WERI-Rb-1 (cell line): ENCODE measurements at regions not wholly inside any gene's neighbourhood (a gene's known extent, or its start where the extent isn't known, plus 50 kb on each side); places are given as distances from the start of the nearest gene placed in this dataset.
"Not testable (repeated sequence)": the region's sequence is repeated elsewhere in the genome, so short reads cannot be mapped to it uniquely, and the experiment has no call there.

Source experiments
- DNase-seq: peaks from one replicate; pipeline ENCODE4 v3.0.0-alpha.2; 2020
- H3K27ac ChIP-seq: fragments of 250-450 bp; sonication (Bioruptor Pico); 2 replicates; pipeline ENCODE4 v1.5.1; 2020; ENCODE audit warnings: mild to moderate bottlenecking, moderate library complexity
- H3K27me3 ChIP-seq: fragments of 250-450 bp; sonication (Bioruptor Pico); 2 replicates; pipeline ENCODE4 v1.5.1; 2021; ENCODE audit warnings: mild to moderate bottlenecking, low read depth, moderate library complexity; ENCODE audit not compliant: insufficient read depth, severe bottlenecking
- H3K36me3 ChIP-seq: fragments of 250-450 bp; sonication (Bioruptor Pico); 2 replicates; pipeline ENCODE4 v1.5.1; 2020; ENCODE audit warnings: mild to moderate bottlenecking, moderate library complexity
- H3K4me3 ChIP-seq: 2 replicates; pipeline ENCODE4 v1.5.1; 2011; ENCODE audit warnings: low read depth, mild to moderate bottlenecking, control low read depth, low read length
- H3K9me3 ChIP-seq: fragments of 250-450 bp; sonication (Bioruptor Pico); 2 replicates; pipeline ENCODE4 v1.5.1; 2021; ENCODE audit warnings: mild to moderate bottlenecking, moderate library complexity; ENCODE audit not compliant: severe bottlenecking
- TF ChIP-seq, protein P1 (sequence below): IDR thresholded peaks from 2 replicates; pipeline ENCODE4 v1.5.1; 2011; ENCODE audit warnings: low read depth, mild to moderate bottlenecking, control low read depth, inconsistent platforms, low read length

DNA sequence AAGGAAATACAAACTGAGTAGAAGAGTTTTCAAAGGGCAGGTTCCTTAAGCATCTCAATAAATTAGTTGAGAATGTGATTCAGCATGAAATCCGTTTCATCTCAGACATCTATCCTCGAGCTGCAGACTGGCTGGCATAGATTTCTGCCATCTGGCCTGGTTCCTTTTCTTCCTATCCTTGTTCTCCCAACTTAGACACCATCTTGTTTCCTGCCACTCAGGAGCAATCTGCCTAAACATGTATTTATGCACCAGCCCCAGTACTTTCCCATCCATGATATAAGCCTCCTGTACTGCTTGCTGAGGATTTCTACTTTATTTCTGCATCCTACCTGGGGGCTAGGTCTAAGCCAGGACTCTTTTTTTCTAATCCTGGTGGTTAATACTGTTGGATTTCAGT lies 359.1 kb upstream of the C11orf87 start:
- peak; percentile 55 for DNase-seq
- TF ChIP-seq, protein P1, sequence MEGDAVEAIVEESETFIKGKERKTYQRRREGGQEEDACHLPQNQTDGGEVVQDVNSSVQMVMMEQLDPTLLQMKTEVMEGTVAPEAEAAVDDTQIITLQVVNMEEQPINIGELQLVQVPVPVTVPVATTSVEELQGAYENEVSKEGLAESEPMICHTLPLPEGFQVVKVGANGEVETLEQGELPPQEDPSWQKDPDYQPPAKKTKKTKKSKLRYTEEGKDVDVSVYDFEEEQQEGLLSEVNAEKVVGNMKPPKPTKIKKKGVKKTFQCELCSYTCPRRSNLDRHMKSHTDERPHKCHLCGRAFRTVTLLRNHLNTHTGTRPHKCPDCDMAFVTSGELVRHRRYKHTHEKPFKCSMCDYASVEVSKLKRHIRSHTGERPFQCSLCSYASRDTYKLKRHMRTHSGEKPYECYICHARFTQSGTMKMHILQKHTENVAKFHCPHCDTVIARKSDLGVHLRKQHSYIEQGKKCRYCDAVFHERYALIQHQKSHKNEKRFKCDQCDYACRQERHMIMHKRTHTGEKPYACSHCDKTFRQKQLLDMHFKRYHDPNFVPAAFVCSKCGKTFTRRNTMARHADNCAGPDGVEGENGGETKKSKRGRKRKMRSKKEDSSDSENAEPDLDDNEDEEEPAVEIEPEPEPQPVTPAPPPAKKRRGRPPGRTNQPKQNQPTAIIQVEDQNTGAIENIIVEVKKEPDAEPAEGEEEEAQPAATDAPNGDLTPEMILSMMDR = no peak
- no peaks in the 10 kb centered on the region for H3K36me3 ChIP-seq
- H3K4me3 ChIP-seq = no peak overlapping the region
- H3K27me3 ChIP-seq = no peaks in the 10 kb centered on the region
- H3K27ac ChIP-seq = peak overlapping the region; percentile 35
- no peaks in the 10 kb centered on the region for H3K9me3 ChIP-seq

- not testable (repeated sequence) for H3K36me3 ChIP-seq, H3K4me3 ChIP-seq, H3K9me3 ChIP-seq, H3K27me3 ChIP-seq, DNase-seq, H3K27ac ChIP-seq
Observed at GRCh38 chr11:109064618-109065311, 357.2 kb upstream of the C11orf87 start.

DNA sequence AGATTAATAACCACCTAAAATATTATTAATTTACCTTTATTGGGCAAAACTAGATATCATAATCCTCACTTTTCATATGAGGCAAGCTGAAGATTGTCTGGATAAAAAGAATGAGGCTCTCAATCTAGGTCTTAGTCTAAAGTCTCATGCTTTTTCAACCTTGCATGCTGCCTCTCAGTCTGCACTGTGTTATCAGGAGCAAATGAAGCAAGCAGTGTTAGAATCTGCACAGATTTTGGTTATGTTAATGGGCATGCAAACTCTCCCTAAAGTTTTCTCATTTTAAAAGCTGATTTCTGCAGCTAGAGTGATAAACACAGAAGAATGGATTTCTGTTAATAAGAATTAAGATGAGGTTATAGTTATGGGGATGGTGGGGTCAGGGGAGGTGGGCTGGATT lies 350.7 kb upstream of the C11orf87 start:
- TF ChIP-seq, protein P1 = no peak
- Histone ChIP-seq H3K36me3 (no peaks in the 10 kb centered on the region), H3K27ac (no peak overlapping the region), H3K27me3 (no peaks in the 10 kb centered on the region), H3K4me3 (no peak overlapping the region), H3K9me3 (peaks cover 4% of the 10 kb centered on the region)
- DNase-seq = no peak

DNA sequence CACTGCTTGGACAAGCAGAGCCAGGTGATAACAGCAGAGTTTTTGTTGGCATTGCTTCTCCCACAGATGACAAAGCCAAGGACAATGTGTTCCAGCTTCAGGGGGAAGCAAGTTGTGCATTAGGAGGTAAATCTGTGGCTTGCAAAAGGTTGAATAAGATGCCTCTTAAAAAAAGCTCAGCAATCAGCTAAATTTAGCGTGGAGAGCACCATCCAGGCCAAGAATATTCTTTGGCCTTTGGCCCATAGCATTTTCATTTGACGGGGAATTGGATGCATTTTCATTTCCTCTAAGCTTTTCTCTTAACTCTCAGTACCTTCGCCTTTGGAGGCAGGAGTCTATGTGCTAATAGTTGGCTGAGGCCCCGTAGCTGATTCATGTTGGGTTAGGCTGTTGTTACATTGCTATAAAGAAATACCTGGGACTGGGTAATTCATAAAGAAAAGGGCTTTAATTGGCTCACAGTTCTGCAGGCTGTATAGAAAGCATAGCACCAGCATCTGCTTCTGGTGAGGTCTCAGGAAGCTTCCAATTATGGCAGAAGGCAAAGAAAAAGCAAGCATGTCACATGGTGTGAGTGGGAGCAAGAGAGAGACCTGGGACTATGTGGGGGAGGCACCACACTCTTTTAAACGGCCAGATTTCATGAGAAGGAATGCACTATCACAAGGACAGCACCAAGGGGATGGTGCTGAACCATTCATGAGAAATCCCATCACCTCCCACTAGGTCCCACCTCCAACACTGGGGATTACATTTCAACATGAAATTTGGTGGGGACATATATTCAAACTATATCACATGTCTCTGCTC lies 350.1 kb upstream of the C11orf87 start:
- no peak for DNase-seq
- TF ChIP-seq, protein P1 = no peak
- H3K4me3 ChIP-seq = no peak overlapping the region
- H3K27ac ChIP-seq = no peak overlapping the region
- no peaks in the 10 kb centered on the region for H3K36me3 ChIP-seq
- H3K27me3 ChIP-seq = no peaks in the 10 kb centered on the region
- H3K9me3 ChIP-seq = peaks cover 4% of the 10 kb centered on the region

DNA sequence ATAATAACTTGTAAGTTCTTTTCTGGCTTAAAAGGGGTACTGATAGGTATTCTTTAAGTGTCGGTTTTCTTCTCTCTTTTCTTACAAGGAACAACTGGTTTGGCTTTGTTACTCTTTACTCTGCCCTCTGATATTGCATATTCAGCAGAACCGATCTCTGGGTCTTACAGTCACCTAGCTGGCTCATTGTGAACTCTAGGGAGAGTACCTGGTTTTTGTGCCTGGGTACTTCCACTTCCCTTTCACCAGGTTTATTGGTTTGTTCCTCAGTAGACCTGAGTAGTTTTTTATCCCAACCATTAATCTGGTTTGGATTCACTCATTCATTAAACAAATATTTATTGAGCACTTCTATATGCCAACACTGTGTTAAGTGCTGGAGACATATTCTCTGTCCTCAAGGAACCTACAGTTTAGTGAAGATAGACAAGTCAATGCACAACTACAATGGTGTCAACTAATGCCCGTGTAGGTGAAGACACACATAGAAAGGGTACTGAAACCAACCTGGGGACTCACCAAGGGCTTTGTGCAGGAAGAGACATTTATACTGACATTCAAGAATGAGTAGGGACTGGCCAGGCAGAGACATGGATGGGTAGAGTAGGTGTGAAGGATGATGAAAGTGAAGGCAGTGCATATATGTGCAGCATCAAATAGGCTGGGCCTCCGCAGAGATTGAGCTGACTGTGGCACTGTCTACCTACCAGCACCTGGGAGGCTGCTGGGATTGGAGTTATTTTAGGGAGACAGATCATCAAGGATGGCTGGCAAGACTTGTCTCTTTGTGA lies 348.8 kb upstream of the C11orf87 start:
- no peak overlapping the region for H3K4me3 ChIP-seq
- H3K36me3 ChIP-seq = no peaks in the 10 kb centered on the region
- DNase-seq = no peak
- TF ChIP-seq, protein P1 = no peak
- H3K27me3 ChIP-seq = no peaks in the 10 kb centered on the region
- H3K27ac ChIP-seq = no peak overlapping the region
- peaks cover 4% of the 10 kb centered on the region for H3K9me3 ChIP-seq

GRCh38 chr11:109075976-109076375 lies 346.0 kb upstream of the C11orf87 start:
- H3K9me3 ChIP-seq = no peaks in the 10 kb centered on the region
- TF ChIP-seq, protein P1 = no peak
- H3K4me3 ChIP-seq = no peak overlapping the region
- no peak overlapping the region for H3K27ac ChIP-seq
- no peaks in the 10 kb centered on the region for H3K27me3 ChIP-seq
- no peaks in the 10 kb centered on the region for H3K36me3 ChIP-seq
- no peak for DNase-seq
